ENCODE measurements at regions not wholly inside any gene's neighbourhood (a gene's known extent, or its start where the extent isn't known, plus 50 kb on each side); places are given as distances from the start of the nearest gene placed in this dataset.

DNA sequence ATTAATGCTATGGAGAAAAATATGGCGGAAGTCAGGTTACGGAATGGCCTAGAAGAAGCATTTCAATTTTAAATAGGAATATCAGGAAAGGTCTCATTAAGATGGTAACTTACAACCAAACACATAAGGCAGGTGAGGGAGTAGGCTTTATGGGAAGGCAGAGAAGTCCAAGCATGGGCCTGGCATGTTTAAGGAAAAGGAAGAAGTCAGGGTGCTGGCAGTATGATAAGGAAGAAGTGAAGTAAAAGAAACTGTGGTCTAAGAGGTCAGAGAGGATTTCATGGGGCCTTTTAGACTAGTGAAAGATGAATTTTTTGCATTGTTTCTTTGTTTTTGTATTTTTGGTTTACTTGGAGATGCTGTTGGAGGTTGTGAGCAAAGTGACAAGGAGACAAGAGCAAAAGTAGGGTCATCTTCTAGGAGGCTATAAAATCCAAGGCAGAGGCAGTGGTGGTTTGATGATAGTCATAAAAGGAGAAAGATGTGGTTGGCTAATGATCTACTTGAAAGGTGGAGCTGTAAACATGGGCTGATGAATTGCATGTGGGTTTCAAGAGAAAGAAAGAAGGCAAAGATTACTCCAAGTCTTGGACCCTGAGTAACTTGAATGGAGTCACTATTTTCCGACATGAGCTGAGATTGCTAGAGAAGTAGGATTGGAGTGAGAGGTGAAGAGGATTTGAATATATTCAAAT, 354.3 kb downstream of the GPD2 start:
- TF ChIP-seq, protein P1, sequence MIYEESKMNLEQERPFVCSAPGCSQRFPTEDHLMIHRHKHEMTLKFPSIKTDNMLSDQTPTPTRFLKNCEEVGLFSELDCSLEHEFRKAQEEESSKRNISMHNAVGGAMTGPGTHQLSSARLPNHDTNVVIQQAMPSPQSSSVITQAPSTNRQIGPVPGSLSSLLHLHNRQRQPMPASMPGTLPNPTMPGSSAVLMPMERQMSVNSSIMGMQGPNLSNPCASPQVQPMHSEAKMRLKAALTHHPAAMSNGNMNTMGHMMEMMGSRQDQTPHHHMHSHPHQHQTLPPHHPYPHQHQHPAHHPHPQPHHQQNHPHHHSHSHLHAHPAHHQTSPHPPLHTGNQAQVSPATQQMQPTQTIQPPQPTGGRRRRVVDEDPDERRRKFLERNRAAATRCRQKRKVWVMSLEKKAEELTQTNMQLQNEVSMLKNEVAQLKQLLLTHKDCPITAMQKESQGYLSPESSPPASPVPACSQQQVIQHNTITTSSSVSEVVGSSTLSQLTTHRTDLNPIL (CRISPR knock-in tag; IDR thresholded peaks at IDR 0.05; ENCODE audit: low read depth), result no peak
- no peak for TF ChIP-seq GLIS3 (CRISPR knock-in tag; IDR thresholded peaks at IDR 0.05)
- TF ChIP-seq, protein P2, sequence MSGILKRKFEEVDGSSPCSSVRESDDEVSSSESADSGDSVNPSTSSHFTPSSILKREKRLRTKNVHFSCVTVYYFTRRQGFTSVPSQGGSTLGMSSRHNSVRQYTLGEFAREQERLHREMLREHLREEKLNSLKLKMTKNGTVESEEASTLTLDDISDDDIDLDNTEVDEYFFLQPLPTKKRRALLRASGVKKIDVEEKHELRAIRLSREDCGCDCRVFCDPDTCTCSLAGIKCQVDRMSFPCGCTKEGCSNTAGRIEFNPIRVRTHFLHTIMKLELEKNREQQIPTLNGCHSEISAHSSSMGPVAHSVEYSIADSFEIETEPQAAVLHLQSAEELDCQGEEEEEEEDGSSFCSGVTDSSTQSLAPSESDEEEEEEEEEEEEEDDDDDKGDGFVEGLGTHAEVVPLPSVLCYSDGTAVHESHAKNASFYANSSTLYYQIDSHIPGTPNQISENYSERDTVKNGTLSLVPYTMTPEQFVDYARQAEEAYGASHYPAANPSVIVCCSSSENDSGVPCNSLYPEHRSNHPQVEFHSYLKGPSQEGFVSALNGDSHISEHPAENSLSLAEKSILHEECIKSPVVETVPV (CRISPR knock-in tag; IDR thresholded peaks at IDR 0.05), result no peak
- TF ChIP-seq TCF4 (CRISPR knock-in tag; IDR thresholded peaks at IDR 0.05; ENCODE audit: borderline replicate concordance), result no peak
- no peak for TF ChIP-seq TOX (CRISPR knock-in tag; IDR thresholded peaks at IDR 0.05; ENCODE audit: borderline replicate concordance)
- TF ChIP-seq, protein P3, sequence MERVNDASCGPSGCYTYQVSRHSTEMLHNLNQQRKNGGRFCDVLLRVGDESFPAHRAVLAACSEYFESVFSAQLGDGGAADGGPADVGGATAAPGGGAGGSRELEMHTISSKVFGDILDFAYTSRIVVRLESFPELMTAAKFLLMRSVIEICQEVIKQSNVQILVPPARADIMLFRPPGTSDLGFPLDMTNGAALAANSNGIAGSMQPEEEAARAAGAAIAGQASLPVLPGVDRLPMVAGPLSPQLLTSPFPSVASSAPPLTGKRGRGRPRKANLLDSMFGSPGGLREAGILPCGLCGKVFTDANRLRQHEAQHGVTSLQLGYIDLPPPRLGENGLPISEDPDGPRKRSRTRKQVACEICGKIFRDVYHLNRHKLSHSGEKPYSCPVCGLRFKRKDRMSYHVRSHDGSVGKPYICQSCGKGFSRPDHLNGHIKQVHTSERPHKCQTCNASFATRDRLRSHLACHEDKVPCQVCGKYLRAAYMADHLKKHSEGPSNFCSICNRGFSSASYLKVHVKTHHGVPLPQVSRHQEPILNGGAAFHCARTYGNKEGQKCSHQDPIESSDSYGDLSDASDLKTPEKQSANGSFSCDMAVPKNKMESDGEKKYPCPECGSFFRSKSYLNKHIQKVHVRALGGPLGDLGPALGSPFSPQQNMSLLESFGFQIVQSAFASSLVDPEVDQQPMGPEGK (CRISPR knock-in tag; IDR thresholded peaks at IDR 0.05; ENCODE audit: borderline replicate concordance), result no peak
